Endothelial cell of umbilical vein (primary cell): ENCODE measurements at regions not wholly inside any gene's neighbourhood (a gene's known extent, or its start where the extent isn't known, plus 50 kb on each side); places are given as distances from the start of the nearest gene placed in this dataset.

Source experiments
- CTCF ChIP-seq, 2 donors: IDR thresholded peaks; 1 replicate in 1 of 2; 2 replicates in 1 of 2; pipeline ENCODE4 v1.5.1; 2011; ENCODE audit warnings: low read length in 2 of 2, mild to moderate bottlenecking in 2 of 2, moderate library complexity in 2 of 2, control low read depth in 1 of 2, inconsistent platforms in 1 of 2, low read depth in 1 of 2; ENCODE audit not compliant: insufficient read depth in 1 of 2; ENCODE audit errors: extremely low read depth in 1 of 2
- EZH2 ChIP-seq: IDR thresholded peaks from 2 replicates; pipeline ENCODE4 v1.6.1; 2012; ENCODE audit warnings: borderline replicate concordance, low read depth, mild to moderate bottlenecking, moderate library complexity, low read length, inconsistent platforms; ENCODE audit not compliant: severe bottlenecking
- JUN ChIP-seq: IDR thresholded peaks from 2 replicates; pipeline ENCODE4 v1.6.1; 2011; ENCODE audit warnings: borderline replicate concordance, low read depth; ENCODE audit not compliant: insufficient read length, insufficient read depth
- MAX ChIP-seq: IDR thresholded peaks from 2 replicates; pipeline ENCODE4 v1.6.1; 2011; ENCODE audit not compliant: insufficient read depth, insufficient read length
- POLR2A ChIP-seq: IDR thresholded peaks from 2 replicates; pipeline ENCODE4 v1.6.1; 2012; ENCODE audit warnings: low read depth, mild to moderate bottlenecking, control low read depth, low read length
- POLR2AphosphoS5 ChIP-seq: IDR thresholded peaks from 2 replicates; pipeline ENCODE4 v1.6.1; 2012; ENCODE audit warnings: low read depth, mild to moderate bottlenecking, control low read depth, low read length, moderate library complexity; ENCODE audit not compliant: insufficient read depth

- TF ChIP-seq EZH2 (no peak), POLR2A (no peak), POLR2AphosphoS5 (no peak), CTCF (IDR thresholded peaks at IDR 0.05; ENCODE audit: extremely low read depth in 1 of 2, insufficient read depth in 1 of 2, low read depth in 1 of 2, low read length in 2 of 2) (no peak), MAX (no peak), JUN (no peak)
These were observed 383.4 kb downstream of the FAM133A start for GRCh38 chrX:94057385-94057784.
